SU-DHL-6 (cell line): ENCODE measurements at regions not wholly inside any gene's neighbourhood (a gene's known extent, or its start where the extent isn't known, plus 50 kb on each side); places are given as distances from the start of the nearest gene placed in this dataset.

Experiments used
- CTCF ChIP-seq: fragments of 200-600 bp; sonication (generic); IDR thresholded peaks from one replicate; pipeline ENCODE4 v1.5.1; 2017; ENCODE audit warnings: antibody characterized with exemption, mild to moderate bottlenecking, low read length, moderate library complexity; ENCODE audit not compliant: insufficient read depth, poor library complexity, severe bottlenecking
- EZH2phosphoT487 ChIP-seq: fragments of 200-600 bp; sonication (generic), shearing (Covaris generic); conservative IDR thresholded peaks from 2 replicates; pipeline ENCODE4 v1.6.1; 2018; ENCODE audit warnings: mild to moderate bottlenecking, antibody characterized with exemption, low read length, moderate library complexity, mixed read lengths

- TF ChIP-seq CTCF (no peak), EZH2phosphoT487 (no peak)
Measured at GRCh38 chr16:82382521-82382920, 212.5 kb upstream of the MPHOSPH6 start.
